Tibial nerve (tissue), 4 donors: ENCODE measurements at regions not wholly inside any gene's neighbourhood (a gene's known extent, or its start where the extent isn't known, plus 50 kb on each side); places are given as distances from the start of the nearest gene placed in this dataset.

Experiments used
- DNase-seq, 2 donors: peaks; one replicate each; pipeline ENCODE4 v3.0.0-alpha.2; 2019; ENCODE audit warnings: low spot score in 2 of 2
- H3K27ac ChIP-seq, 4 donors: fragments of 200-600 bp; sonication (generic) in 3 of 4; one replicate each; pipeline ENCODE4 v1.5.1; 2017 to 2019; ENCODE audit warnings: mild to moderate bottlenecking in 1 of 4
- H3K27me3 ChIP-seq, 2 donors: fragments of 200-600 bp; sonication (generic) in 1 of 2; one replicate each; pipeline versions ENCODE4 v1.5.1 to v1.6.0; 2017 to 2019
- H3K36me3 ChIP-seq, 3 donors: fragments of 200-600 bp; sonication (generic); one replicate each; pipeline ENCODE4 v1.5.1; 2018 to 2019
- H3K4me1 ChIP-seq, 4 donors: fragments of 200-600 bp; sonication (generic) in 3 of 4; one replicate each; pipeline ENCODE4 v1.5.1; 2017 to 2019
- H3K4me3 ChIP-seq, 4 donors: fragments of 200-600 bp; sonication (generic) in 3 of 4; one replicate each; pipeline ENCODE4 v1.5.1; 2017 to 2019; ENCODE audit warnings: mild to moderate bottlenecking in 1 of 4, moderate library complexity in 1 of 4
- H3K9me3 ChIP-seq, 4 donors: fragments of 200-600 bp; sonication (generic) in 3 of 4; one replicate each; pipeline ENCODE4 v1.5.1; 2017 to 2019
- EP300 ChIP-seq, 2 donors: sonication (generic); formaldehyde crosslinking; IDR thresholded peaks; one replicate each; pipeline ENCODE4 v1.6.1; 2017; ENCODE audit warnings: antibody characterized with exemption in 2 of 2, mild to moderate bottlenecking in 1 of 2
- POLR2A ChIP-seq, 2 donors: fragments of 450-650 bp; IDR thresholded peaks; one replicate each; pipeline ENCODE4 v1.6.1; 2017; ENCODE audit warnings: antibody characterized with exemption in 2 of 2, mild to moderate bottlenecking in 2 of 2, moderate library complexity in 2 of 2
- WGBS, 2 donors: methylation state at CpG; one replicate each; pipeline ENCODE4 v1.1.5; 2018; 5-methylcytosine and 5-hydroxymethylcytosine counted together
- TF ChIP-seq, protein P1 (sequence below), 5 experiments: fragments of 200-600 bp in 3 of 5; fragments of 450-650 bp in 2 of 5; sonication (generic) in 3 of 5; IDR thresholded peaks; one replicate each; pipeline ENCODE4 v1.5.1; 2016 to 2019; ENCODE audit warnings: antibody characterized with exemption in 5 of 5, mild to moderate bottlenecking in 3 of 5, moderate library complexity in 2 of 5

DNA sequence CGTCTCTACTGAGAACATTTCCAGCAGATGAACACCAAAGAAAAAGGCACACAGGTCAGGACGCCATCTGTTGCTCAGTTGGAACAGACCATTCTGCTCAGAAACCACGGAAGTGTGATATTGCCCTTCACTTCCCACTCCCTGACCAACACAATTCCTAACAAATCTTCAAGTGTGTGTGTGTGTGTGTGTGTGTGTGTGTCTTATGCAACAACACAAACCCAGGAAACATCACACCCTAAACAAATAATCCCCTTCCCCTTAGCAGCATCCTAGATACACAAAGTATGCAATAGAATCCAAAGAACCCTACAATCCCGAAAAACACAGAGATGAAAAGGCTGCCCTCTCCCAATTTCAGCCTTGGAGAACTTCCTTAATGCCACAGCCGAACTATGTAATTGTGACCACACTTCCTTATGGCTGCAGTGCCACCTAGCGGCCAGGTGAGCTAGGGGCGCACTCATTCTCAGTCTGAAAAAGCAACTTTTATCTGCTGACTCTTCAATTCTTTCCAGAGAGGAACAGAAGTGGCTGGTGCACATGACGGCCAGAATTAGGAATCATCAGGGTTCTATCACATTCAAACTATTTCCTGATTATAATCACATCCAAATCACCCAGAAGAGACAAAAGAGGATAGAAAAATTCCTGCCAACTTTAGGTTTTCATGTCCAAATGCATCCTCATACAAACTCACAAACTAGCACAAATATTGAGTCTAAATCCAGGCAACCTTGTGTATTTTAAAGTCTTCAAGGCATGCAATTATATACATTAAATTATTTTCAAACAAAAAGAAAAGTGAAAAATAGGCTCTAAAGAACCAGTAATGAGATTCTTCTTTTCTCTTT lies 164.9 kb downstream of the DHX15 start:
- Histone ChIP-seq H3K9me3 (no peaks in the 10 kb centered on the region), H3K27ac (no peak overlapping the region), H3K4me3 (no peak overlapping the region), H3K36me3 (no peaks in the 10 kb centered on the region), H3K4me1 (peaks cover 0 to 8% (median 0%) of the 10 kb centered on the region in 4 donors), H3K27me3 (no peaks in the 10 kb centered on the region)
- WGBS, 2 donors, result 2 to 9% methylated on average over 8 of the region's 8 CpGs
- TF ChIP-seq POLR2A (IDR thresholded peaks at IDR 0.05), result no peak
- TF ChIP-seq, protein P1, sequence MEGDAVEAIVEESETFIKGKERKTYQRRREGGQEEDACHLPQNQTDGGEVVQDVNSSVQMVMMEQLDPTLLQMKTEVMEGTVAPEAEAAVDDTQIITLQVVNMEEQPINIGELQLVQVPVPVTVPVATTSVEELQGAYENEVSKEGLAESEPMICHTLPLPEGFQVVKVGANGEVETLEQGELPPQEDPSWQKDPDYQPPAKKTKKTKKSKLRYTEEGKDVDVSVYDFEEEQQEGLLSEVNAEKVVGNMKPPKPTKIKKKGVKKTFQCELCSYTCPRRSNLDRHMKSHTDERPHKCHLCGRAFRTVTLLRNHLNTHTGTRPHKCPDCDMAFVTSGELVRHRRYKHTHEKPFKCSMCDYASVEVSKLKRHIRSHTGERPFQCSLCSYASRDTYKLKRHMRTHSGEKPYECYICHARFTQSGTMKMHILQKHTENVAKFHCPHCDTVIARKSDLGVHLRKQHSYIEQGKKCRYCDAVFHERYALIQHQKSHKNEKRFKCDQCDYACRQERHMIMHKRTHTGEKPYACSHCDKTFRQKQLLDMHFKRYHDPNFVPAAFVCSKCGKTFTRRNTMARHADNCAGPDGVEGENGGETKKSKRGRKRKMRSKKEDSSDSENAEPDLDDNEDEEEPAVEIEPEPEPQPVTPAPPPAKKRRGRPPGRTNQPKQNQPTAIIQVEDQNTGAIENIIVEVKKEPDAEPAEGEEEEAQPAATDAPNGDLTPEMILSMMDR (IDR thresholded peaks at IDR 0.05), result peak; percentile 75 to 83 (median 80)
- TF ChIP-seq EP300 (IDR thresholded peaks at IDR 0.05), result peak in 1 of 2 donors; percentile 29
- DNase-seq, result peak; percentile 78 to 91

DNA sequence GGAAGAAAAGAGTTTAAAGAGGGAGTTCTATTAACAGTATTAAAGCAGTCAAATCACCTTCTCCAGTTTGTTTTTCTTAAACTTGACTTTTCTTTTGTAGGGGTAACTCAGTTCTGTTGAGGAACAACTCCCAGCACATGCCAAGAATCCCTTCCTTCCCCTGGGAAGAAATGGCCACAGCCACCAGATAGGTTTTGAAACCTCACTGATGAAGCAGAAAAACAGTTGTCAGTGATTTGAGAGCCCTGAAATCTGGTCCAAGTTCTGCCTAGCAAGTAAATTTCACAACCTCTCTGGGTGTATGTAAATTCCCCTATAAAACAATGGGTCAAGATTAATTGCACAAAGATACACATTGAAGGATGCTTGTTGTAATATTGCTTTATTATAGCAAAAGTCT lies 167.1 kb downstream of the DHX15 start:
- DNase-seq, result no peak
- no peaks in the 10 kb centered on the region for H3K36me3 ChIP-seq
- H3K4me3 ChIP-seq, result no peak overlapping the region
- TF ChIP-seq, protein P1 (IDR thresholded peaks at IDR 0.05), result no peak
- no peak for TF ChIP-seq EP300 (IDR thresholded peaks at IDR 0.05)
- no peak for TF ChIP-seq POLR2A (IDR thresholded peaks at IDR 0.05)
- H3K27ac ChIP-seq, result no peak overlapping the region
- H3K9me3 ChIP-seq, result no peaks in the 10 kb centered on the region
- H3K27me3 ChIP-seq, result no peaks in the 10 kb centered on the region
- H3K4me1 ChIP-seq, result peaks cover 0 to 8% (median 0%) of the 10 kb centered on the region in 4 donors

DNA sequence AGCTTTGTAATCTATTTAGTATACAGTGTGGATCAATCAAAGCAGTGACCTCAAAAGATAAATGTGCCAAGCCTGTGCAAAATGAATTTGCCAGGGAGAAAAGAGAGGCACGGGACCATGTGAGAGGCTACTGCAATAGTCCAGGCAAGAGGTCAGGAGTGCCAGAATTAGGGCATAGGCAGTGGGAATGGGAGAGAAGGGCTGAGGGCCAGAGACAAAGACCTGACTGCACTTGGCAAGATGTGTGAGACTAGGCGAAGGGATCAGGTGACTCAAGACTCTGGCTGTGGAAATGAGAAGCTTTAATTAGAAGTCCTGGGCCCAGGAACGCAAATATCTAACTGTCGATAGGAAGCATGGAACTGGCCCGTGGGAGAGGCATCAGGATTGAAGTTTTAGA lies 168.1 kb downstream of the DHX15 start:
- no peak for DNase-seq

DNA sequence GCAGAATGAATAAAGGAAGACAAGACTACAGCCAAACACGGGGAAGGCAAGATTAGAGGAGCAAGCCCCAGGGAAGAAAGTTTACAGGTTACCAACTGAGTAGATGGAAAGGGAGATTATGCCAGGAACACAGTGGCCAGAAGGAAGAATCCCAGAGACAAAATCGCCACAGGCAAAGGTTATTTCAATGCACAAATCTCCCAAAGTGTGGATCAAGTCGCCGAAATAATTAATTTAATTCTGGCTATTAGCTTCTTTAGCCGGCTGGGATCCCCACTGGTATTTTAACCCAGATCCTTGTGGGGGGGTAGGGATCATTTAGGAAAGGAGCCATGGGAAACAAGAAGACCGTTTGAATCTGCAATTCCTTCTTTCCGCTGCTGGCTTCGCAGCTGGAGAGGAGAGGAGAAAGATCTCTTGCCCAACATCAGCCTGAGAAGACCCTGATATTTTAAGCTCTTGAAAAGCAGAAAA lies 171.0 kb downstream of the DHX15 start:
- no peaks in the 10 kb centered on the region for H3K9me3 ChIP-seq
- no peak overlapping the region for H3K4me3 ChIP-seq
- no peaks in the 10 kb centered on the region for H3K27me3 ChIP-seq
- H3K36me3 ChIP-seq, result no peaks in the 10 kb centered on the region
- no peak overlapping the region for H3K27ac ChIP-seq
- no peak for DNase-seq
- TF ChIP-seq POLR2A (IDR thresholded peaks at IDR 0.05) (no peak), EP300 (IDR thresholded peaks at IDR 0.05) (no peak)
- TF ChIP-seq, protein P1 (IDR thresholded peaks at IDR 0.05), result no peak
- H3K4me1 ChIP-seq, result no peaks in the 10 kb centered on the region
- 48 to 49% methylated on average over 8 of the region's 8 CpGs for WGBS, 2 donors

More for the DNA sequence above, 168.1 kb downstream of the DHX15 start:
- Histone ChIP-seq H3K4me1 (peaks cover 0 to 8% (median 0%) of the 10 kb centered on the region in 4 donors), H3K36me3 (no peaks in the 10 kb centered on the region), H3K9me3 (no peaks in the 10 kb centered on the region), H3K27me3 (no peaks in the 10 kb centered on the region), H3K27ac (no peak overlapping the region), H3K4me3 (no peak overlapping the region)
- no peak for TF ChIP-seq EP300 (IDR thresholded peaks at IDR 0.05)
- TF ChIP-seq POLR2A (IDR thresholded peaks at IDR 0.05), result no peak
- TF ChIP-seq, protein P1 (IDR thresholded peaks at IDR 0.05), result no peak
- WGBS, 2 donors, result 92 to 95% methylated on average over 5 of the region's 5 CpGs

GRCh38 chr4:24411806-24412205 lies 172.5 kb downstream of the DHX15 start:
- no peak overlapping the region for H3K27ac ChIP-seq
- DNase-seq, result no peak
- TF ChIP-seq, protein P1 (IDR thresholded peaks at IDR 0.05), result no peak
- no peak for TF ChIP-seq EP300 (IDR thresholded peaks at IDR 0.05)
- TF ChIP-seq POLR2A (IDR thresholded peaks at IDR 0.05), result no peak
- 82 to 86% methylated on average over 2 of the region's 2 CpGs for WGBS, 2 donors
- no peaks in the 10 kb centered on the region for H3K9me3 ChIP-seq
- H3K4me1 ChIP-seq, result no peaks in the 10 kb centered on the region
- no peaks in the 10 kb centered on the region for H3K27me3 ChIP-seq
- no peaks in the 10 kb centered on the region for H3K36me3 ChIP-seq
- H3K4me3 ChIP-seq, result no peak overlapping the region
